Epithelial cell of esophagus (primary cell): ENCODE measurements at regions not wholly inside any gene's neighbourhood (a gene's known extent, or its start where the extent isn't known, plus 50 kb on each side); places are given as distances from the start of the nearest gene placed in this dataset.
A peak's percentile ranks its signal among the peaks of the same experiment; 100 is the strongest.

Source experiments
- DNase-seq: peaks from one replicate; pipeline ENCODE4 v3.0.0; 2010; ENCODE audit warnings: low read depth
- H3K4me3 ChIP-seq: 2 replicates; pipeline ENCODE4 v1.5.1; 2011; ENCODE audit warnings: mild to moderate bottlenecking, low read length, control low read depth
- CTCF ChIP-seq: IDR thresholded peaks from 2 replicates; pipeline ENCODE4 v1.5.1; 2011; ENCODE audit warnings: low read depth, mild to moderate bottlenecking, low read length, control low read depth, inconsistent platforms; ENCODE audit not compliant: insufficient read depth; ENCODE audit errors: missing control alignments

DNA sequence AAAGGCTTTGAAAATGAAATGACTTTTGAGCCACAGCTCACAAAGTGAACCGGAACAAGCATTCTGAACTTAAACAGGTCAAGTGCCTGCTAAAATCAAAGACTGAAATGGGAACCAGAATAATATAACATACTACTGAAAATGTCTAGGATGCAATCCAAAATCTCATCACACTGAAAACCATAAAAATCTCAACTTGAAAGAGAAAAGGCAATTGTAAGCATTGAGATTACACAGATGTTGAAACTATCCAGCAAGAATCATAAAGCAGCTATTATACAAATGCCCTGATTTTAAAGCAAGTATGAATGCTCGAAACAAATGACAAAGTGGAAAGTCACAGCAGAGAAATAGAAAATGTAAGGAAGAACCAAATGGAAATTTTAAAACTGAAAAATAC is 211.5 kb upstream of the GAS1 start:
- DNase-seq: no peak
- H3K4me3 ChIP-seq: no peak overlapping the region
- TF ChIP-seq CTCF: no peak

DNA sequence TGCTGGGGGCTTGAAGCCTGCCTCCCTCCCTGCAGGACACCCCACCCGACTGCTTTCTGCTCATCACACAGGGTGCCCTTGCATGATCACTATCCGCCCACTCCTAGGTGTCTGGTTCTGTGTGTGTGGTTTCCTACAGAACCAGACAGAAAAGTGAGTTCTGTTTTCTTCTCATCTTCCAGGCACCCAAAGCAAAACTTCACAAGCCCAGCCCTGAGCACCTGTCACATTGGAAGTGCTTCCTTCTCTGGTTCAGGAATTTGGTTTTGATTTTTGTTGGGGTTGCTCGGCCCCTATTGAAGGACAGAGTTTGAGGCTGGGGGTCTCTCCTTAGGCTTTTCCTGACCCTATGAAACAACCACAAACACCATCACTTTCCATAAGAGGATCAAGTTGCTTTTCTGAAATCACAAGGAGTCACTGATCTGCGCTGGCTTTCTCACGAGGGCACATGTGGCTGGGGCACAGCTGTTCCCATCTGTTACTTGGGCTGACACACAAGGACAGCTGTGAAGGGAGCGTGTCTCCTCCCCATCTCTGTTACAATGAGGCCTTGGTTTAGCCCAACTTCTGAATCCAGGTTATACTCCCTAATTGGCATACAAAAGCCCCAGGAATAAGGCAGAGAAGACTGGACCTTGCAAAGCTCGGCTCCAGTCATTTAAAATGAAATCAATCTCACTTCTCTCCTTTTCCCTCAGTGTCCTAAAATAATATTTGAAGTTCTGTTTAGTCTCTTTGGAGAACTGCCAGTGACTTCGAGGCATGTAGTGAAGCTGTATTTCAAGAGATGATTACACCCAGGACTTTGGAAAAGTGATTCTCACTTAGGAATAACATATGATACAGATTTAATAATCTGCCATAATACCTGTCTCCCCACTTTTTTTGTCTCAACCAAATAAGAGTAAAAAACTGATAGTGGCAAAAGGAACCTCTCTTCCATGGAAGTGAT is 213.1 kb upstream of the GAS1 start:
- H3K4me3 ChIP-seq: no peak overlapping the region

DNA sequence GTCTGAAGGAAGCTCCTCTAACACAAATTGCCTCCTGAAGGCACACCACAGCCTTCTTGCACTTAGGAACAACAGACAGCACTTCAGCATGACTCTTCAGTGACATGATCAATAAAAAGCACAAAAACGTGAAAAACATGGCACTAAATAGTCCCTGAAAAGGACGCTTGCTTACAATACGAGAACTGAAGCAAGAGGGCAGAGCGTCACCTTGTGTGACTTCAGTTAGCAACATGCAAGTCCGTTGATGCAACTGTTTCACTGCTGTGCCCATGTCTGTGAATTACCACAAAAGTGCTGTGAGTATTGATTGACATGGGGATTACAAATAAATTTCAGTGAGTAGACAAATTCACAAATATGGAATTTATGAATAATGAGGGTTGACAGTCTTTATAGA is 219.9 kb upstream of the GAS1 start:
- DNase-seq: no peak
- H3K4me3 ChIP-seq: no peak overlapping the region
- TF ChIP-seq CTCF: no peak

More for the DNA sequence above, 213.1 kb upstream of the GAS1 start:
- no peak for TF ChIP-seq CTCF
- DNase-seq: no peak

DNA sequence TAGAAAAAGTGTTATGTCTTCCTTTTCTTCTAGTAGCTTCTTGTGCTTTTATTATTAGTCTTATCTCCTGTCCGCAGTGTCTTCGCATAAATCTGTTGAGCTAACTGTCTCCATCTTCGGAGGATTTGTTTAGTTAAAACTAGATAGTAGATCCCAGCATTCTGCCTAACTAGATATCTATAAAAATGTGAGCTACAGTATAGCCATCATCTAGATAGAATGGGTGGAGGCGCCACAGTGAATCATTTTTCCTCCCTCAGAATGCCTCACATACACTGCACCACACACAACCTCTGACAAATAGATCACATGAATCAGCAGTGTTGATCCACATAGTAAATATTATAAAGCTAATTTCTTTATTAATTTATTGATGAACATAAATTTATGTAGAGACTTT is 220.3 kb upstream of the GAS1 start:
- H3K4me3 ChIP-seq: no peak overlapping the region
- TF ChIP-seq CTCF: no peak
- peak; percentile 65 for DNase-seq

- DNase-seq: no peak
- H3K4me3 ChIP-seq: no peak overlapping the region
- TF ChIP-seq CTCF: no peak
These were observed 231.0 kb upstream of the GAS1 start for GRCh38 chr9:87178302-87178701.

DNA sequence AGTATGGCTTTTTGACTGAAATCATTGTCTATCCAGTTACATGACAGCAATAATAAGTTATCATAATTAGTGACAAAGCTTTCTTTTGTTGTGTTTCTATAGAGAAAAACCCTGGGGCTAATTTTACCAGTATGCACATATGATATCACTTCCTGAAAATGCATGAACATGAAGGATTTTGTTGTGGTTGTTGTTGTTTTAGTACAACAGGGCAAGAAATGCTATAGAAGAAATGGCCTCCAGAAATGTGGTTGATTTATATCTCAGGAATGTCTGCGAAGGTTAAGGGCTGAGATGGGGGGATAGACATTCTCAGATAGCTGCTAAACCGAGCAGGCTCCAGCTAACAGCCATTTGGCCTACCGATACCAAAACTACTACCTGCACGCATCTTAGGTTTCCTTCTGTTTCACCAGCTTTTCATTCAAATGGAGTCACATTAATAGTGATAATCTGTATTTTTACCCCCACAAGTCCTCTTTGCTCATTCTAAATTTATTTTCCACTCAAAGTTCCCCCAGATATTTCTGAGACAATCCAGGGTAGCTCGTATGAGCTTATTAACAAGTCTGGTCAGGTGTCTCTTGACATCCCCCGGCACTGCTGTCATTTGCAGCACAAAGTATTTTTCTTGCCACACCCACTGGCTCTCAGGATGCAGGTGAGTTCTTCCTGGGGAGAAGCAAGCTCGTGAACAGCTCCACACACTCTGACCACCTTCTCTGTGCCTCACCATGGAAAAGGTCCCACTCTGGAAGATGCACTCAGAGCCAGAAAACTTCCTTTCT is 232.4 kb upstream of the GAS1 start:
- no peak overlapping the region for H3K4me3 ChIP-seq
- DNase-seq: peak; percentile 80
- TF ChIP-seq CTCF: no peak
